ENCODE measurements at regions not wholly inside any gene's neighbourhood (a gene's known extent, or its start where the extent isn't known, plus 50 kb on each side); places are given as distances from the start of the nearest gene placed in this dataset.

DNA sequence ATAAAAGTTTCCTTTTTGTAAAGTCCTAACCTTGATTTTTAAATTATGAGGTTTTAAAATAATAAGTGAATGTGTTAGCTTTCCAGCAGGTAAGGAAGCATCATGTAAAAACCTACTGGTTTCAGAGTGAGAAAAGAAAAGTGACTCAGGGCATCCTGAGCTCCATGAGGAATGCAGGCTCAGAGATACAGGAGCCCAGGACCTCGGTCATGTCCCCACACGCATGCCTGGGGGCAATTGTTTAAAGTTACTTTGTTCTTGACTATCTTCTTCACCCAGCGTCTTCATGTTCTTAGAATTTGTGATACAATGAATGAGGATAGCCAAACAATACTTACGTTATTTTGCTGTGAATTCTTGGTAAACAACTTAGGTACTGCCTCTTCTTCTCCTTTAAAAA lies 117.4 kb upstream of the PLPPR5 start:
- Mint-ChIP-seq H3K4me1 (ENCODE audit: low read depth) (no peaks in the 10 kb centered on the region), H3K27me3 (no peaks in the 10 kb centered on the region), H3K9me3 (no peaks in the 10 kb centered on the region), H3K36me3 (ENCODE audit: low read depth) (no peaks in the 10 kb centered on the region), H3K4me3 (no peak overlapping the region), H3K27ac (no peak overlapping the region)
- intact Hi-C loops (cut with DNase I, micrococcal nuclease): no loop called here
- H3K27ac ChIP-seq (ENCODE audit: low read depth in 1 of 2, low read length in 2 of 2): no peak overlapping the region
- no peaks in the 10 kb centered on the region for H3K9me3 ChIP-seq (ENCODE audit: control insufficient read depth in 1 of 2, insufficient read depth in 1 of 2, low read length in 2 of 2)
- ChIA-PET POLR2A (no interaction called here), CTCF (no interaction called here)
- ATAC-seq (ENCODE audit: poor library complexity) (no peak), DNase-seq (no peak)
- H3K27me3 ChIP-seq (ENCODE audit: control insufficient read depth in 1 of 2, insufficient read depth in 2 of 2, low read length in 2 of 2): no peaks in the 10 kb centered on the region
- no peak overlapping the region for H3K4me3 ChIP-seq (ENCODE audit: low read length)
- H3K4me1 ChIP-seq (ENCODE audit: insufficient read depth, low read length): no peaks in the 10 kb centered on the region
- TF ChIP-seq CTCF (IDR thresholded peaks at IDR 0.05): no peak
- H3K36me3 ChIP-seq (ENCODE audit: insufficient read depth, low read length): no peaks in the 10 kb centered on the region

- intact Hi-C loops (cut with DNase I, micrococcal nuclease): no loop called here
- H3K4me1 Mint-ChIP-seq (ENCODE audit: low read depth): no peaks in the 10 kb centered on the region
- H3K4me3 ChIP-seq (ENCODE audit: low read length): no peak overlapping the region
- no peaks in the 10 kb centered on the region for H3K36me3 Mint-ChIP-seq (ENCODE audit: low read depth)
- no peaks in the 10 kb centered on the region for H3K36me3 ChIP-seq (ENCODE audit: insufficient read depth, low read length)
- H3K27me3 Mint-ChIP-seq: peaks cover 4% of the 10 kb centered on the region
- no peak for TF ChIP-seq CTCF (IDR thresholded peaks at IDR 0.05)
- no peak overlapping the region for H3K27ac ChIP-seq (ENCODE audit: low read depth in 1 of 2, low read length in 2 of 2)
- no peak for DNase-seq
- CTCF ChIA-PET: no interaction called here
- POLR2A ChIA-PET: no interaction called here
- ATAC-seq (ENCODE audit: poor library complexity): no peak
- no peaks in the 10 kb centered on the region for H3K9me3 ChIP-seq (ENCODE audit: control insufficient read depth in 1 of 2, insufficient read depth in 1 of 2, low read length in 2 of 2)
- H3K4me1 ChIP-seq (ENCODE audit: insufficient read depth, low read length): no peaks in the 10 kb centered on the region
- no peak overlapping the region for H3K27ac Mint-ChIP-seq
- H3K4me3 Mint-ChIP-seq: no peak overlapping the region
- H3K9me3 Mint-ChIP-seq: peaks cover 2% of the 10 kb centered on the region
- no peaks in the 10 kb centered on the region for H3K27me3 ChIP-seq (ENCODE audit: control insufficient read depth in 1 of 2, insufficient read depth in 2 of 2, low read length in 2 of 2)
These were observed 119.3 kb upstream of the PLPPR5 start for GRCh38 chr1:99123936-99124335.

DNA sequence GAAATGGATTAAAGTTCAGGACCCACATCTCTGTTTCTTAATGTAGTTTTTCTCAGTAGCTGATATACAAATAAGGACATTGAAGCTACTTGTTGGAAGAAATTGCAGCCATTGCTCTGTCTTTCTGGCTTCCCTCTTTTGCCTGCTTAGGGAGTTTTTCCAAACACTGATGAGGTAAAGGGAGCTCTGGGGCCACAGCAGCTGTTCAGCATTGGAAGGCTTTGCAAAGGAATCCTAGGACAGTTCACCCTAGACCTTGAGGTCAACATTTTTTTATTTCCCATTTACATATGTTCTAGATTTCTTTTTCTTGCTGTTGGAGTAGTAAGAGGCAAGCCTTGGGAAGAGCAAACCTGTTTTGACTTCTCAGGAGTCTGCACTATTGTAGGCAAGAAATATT lies 126.9 kb upstream of the PLPPR5 start:
- Mint-ChIP-seq H3K4me3 (no peak overlapping the region), H3K9me3 (peaks cover 2% of the 10 kb centered on the region), H3K27me3 (peaks cover 16% of the 10 kb centered on the region), H3K27ac (no peak overlapping the region), H3K36me3 (ENCODE audit: low read depth) (no peaks in the 10 kb centered on the region), H3K4me1 (ENCODE audit: low read depth) (no peaks in the 10 kb centered on the region)
- intact Hi-C loops (cut with DNase I, micrococcal nuclease): no loop called here
- Histone ChIP-seq H3K4me3 (ENCODE audit: low read length) (no peak overlapping the region), H3K27ac (ENCODE audit: low read depth in 1 of 2, low read length in 2 of 2) (no peak overlapping the region), H3K36me3 (ENCODE audit: insufficient read depth, low read length) (no peaks in the 10 kb centered on the region), H3K4me1 (ENCODE audit: insufficient read depth, low read length) (no peaks in the 10 kb centered on the region), H3K9me3 (ENCODE audit: control insufficient read depth in 1 of 2, insufficient read depth in 1 of 2, low read length in 2 of 2) (no peaks in the 10 kb centered on the region), H3K27me3 (ENCODE audit: control insufficient read depth in 1 of 2, insufficient read depth in 2 of 2, low read length in 2 of 2) (no peaks in the 10 kb centered on the region)
- TF ChIP-seq CTCF (IDR thresholded peaks at IDR 0.05): no peak
- DNase-seq (no peak), ATAC-seq (ENCODE audit: poor library complexity) (no peak)
- POLR2A ChIA-PET: no interaction called here
- CTCF ChIA-PET: no interaction called here

Data from CD4-positive, alpha-beta T cell (primary cell).